ENCODE measurements at regions not wholly inside any gene's neighbourhood (a gene's known extent, or its start where the extent isn't known, plus 50 kb on each side); places are given as distances from the start of the nearest gene placed in this dataset.

DNA sequence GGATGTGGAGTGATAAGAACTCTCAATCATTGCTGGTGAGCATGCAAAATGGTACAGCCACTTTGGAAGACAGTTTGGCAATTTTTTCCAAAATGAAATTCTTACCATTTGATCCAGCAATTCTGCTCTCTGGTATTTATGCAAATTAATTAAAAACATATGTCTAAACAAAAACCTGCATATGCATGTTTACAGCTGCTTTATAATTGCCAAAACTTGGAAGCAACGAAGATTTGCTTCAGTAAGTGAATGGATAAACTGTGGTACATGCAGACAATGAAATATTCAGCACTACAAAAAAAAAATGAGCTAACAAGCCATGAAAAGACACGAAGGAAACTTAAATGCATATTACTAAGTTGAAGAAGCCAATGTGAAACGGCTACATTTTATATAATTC is 55.5 kb upstream of the SMLR1 start:
- no peak for ATAC-seq

DNA sequence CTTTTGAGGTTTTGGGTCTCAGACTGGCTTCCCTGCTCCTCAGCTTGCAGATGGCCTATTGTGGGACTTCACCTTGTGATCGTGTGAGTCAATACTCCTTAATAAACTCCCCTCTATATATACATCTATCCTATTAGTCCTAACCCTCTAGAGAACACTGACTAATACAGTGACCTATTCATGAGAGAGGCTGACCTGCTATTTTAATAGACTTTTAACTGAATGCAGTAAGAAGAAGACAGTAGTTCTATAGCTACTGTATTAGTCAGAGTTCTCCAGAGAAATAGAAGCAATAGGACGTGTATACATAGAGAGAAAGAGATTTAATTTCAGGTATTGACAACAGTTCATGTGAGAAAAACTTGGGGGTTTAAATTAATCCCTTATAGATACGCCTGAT is 53.3 kb upstream of the SMLR1 start:
- ATAC-seq = no peak

DNA sequence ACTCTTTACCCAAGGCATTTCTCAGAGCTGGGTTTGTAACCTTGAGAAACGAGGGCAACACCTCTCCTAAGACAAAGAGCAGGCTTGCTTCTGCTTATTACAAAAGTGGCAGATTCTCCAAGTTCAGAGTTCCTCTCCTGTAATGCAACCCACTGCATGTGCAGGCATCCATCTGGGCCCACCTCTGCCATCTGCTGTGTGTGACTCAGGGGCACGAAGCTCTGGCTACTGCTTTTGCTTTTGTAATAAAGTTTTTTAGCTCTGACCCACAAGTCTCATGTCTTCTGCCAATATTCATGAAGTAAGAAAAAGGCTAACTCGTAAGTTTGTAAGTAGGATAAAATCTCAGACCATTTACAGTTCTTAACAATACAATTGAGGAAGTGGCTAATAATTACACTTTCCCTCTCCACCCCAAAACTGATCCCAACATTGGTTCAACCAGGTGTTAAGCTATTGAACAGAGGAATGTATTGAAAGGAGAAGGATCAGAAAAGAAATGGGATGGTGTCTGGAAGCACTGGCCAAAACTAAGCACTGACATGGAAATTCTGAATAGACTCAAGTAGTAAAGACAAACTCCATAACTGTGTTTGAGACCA is 51.7 kb upstream of the SMLR1 start:
- ATAC-seq = no peak

DNA sequence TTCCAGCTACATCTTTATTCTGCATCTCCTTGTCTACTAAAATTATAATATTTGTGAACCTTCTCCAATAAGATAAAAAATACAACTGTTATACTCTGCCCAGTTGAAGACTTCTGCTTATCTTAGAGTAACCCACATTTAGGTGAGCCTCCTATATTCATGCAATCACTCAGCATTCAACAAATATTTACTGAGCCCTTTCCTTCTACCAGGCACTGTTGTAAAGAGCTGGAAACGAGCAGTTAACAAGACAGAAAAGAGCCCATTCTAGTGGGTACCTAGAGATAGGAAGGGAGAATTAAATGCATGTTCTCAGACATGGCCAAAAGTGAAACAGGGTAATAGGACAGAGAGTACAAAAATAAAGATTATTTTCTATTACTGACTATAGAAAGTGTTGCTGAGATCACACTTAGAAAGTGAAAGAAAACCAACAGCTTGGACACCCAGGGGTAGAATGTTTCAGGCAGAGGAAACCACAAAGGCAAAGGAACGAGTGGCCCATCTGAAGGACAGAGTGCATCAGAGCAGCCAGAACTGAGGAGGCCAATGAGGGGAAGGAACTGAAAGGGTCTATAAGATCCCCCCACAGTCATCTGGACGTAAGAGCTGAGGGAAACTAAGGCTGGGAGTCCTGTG is 50.8 kb upstream of the SMLR1 start:
- ATAC-seq = no peak
